Heart right ventricle (tissue), 16 donors: ENCODE measurements at regions not wholly inside any gene's neighbourhood (a gene's known extent, or its start where the extent isn't known, plus 50 kb on each side); places are given as distances from the start of the nearest gene placed in this dataset.
"Not testable (repeated sequence)": the region's sequence is repeated elsewhere in the genome, so short reads cannot be mapped to it uniquely, and the experiment has no call there.

Experiments used
- ATAC-seq, 8 donors: fragments of 200-7000 bp; cut with Tn5 transposase; one replicate each; pipeline ENCODE4 v1.9.1; 2020; ENCODE audit warnings: mild to moderate bottlenecking in 8 of 8, moderate library complexity in 8 of 8, moderate number of reproducible peaks in 1 of 8
- DNase-seq, 2 donors: peaks; one replicate each; pipeline ENCODE4 v3.0.0-alpha.2; 2020
- H3K27ac ChIP-seq, 10 donors: fragments of 200-600 bp; sonication (generic) in 2 of 10; one replicate each; pipeline versions ENCODE4 v1.5.0 to v1.8.0; 2020 to 2022; ENCODE audit warnings: mild to moderate bottlenecking in 3 of 10
- H3K27me3 ChIP-seq, 7 donors: fragments of 200-600 bp; one replicate each; pipeline ENCODE4 v1.8.0; 2021 to 2022; ENCODE audit warnings: mild to moderate bottlenecking in 2 of 7
- H3K36me3 ChIP-seq, 9 donors: fragments of 200-600 bp; sonication (generic) in 1 of 9; one replicate each; pipeline versions ENCODE4 v1.5.0 to v1.8.0; 2020 to 2022; ENCODE audit warnings: mild to moderate bottlenecking in 2 of 9
- H3K4me1 ChIP-seq, 9 donors: fragments of 200-600 bp; sonication (generic) in 1 of 9; one replicate each; pipeline versions ENCODE4 v1.5.0 to v1.8.0; 2020 to 2022; ENCODE audit warnings: mild to moderate bottlenecking in 4 of 9
- H3K4me3 ChIP-seq, 10 donors: fragments of 200-600 bp; sonication (generic) in 2 of 10; one replicate each; pipeline versions ENCODE4 v1.5.0 to v1.8.0; 2020 to 2022; ENCODE audit warnings: mild to moderate bottlenecking in 7 of 10, moderate library complexity in 2 of 10
- H3K9me3 ChIP-seq, 11 donors: fragments of 200-600 bp in 10 of 11; sonication (generic) in 2 of 11; one replicate each; pipeline versions ENCODE4 v1.5.0 to v1.8.0; 2013 to 2022; ENCODE audit warnings: mild to moderate bottlenecking in 2 of 11, control low read depth in 1 of 11, moderate library complexity in 1 of 11
- CTCF ChIP-seq, 9 donors: fragments of 200-600 bp; sonication (generic) in 2 of 9; IDR thresholded peaks; one replicate each; pipeline versions ENCODE4 v1.5.0 to v1.8.0; 2021 to 2022; ENCODE audit warnings: antibody characterized with exemption in 9 of 9, mild to moderate bottlenecking in 5 of 9, moderate library complexity in 1 of 9
- WGBS, 2 donors: extraction: QIAGEN DNeasy Blood & Tissue Kit; methylation state at CpG; one replicate each; pipeline ENCODE4 v1.1.7; 2013; ENCODE audit warnings: inconsistent platforms in 1 of 2; 5-methylcytosine and 5-hydroxymethylcytosine counted together
- intact Hi-C, 10 donors: fragments of 100-400 bp; cut with DNase I; formaldehyde crosslinking; loops; one replicate each; pipeline versions ENCODE4 v1.11.1 to v1.14.2; 2022
- donor health status: Arrhythmogenic right ventricular cardiomyopathy.
- donor health status: ischemic (EF 13 %, LVEDD 7.1; RV severe dilation, severe dysfunction).
- donor health status: healthy with polysubstance abuse.
- donor health status: DM: no; HTN: yes; CAD: no.
- donor health status: DM: no; HTN: no; CAD: no.
- donor health status: ischemic (EF 25% LVEDD 6.9; RV normal size, moderate dysfunction).
- donor health status: ischemic (EF 25% LVEDD 5.7; RV mildly dilated, moderate dysfunction).
- donor health status: healthy.
- donor health status: DM: yes; HTN: yes; CAD: no.
- donor health status: Ischemic cardiomyopathy.
- donor health status: ischemic (EF 35%, LVEDD 5.7; RV mildly dilated, moderate dysfunction).
- donor health status: nonischemic (EF 11% LVEDD 7.7; RV severe dilation, severe dysfunction).
- donor health status: DM: yes; HTN: yes; CAD: no.
- donor health status: PGD.
- donor health status: ischemic (EF 29% LVEDD 5.4; RV normal size, mild dysfunction).
- donor health status: nonischemic (EF 23%, LVEDD 6.1; RV moderate dilation, normal function).

- peak overlapping the region in 4 of 10 donors; percentile 17 to 28 (median 22) for H3K4me3 ChIP-seq
- peak in 1 of 2 donors; percentile 29 for DNase-seq
- H3K9me3 ChIP-seq, result peaks cover 0 to 16% (median 0%) of the 10 kb centered on the region in 11 donors
- H3K27ac ChIP-seq, result no peak overlapping the region
- peaks cover 0 to 3% (median 0%) of the 10 kb centered on the region in 9 donors for H3K4me1 ChIP-seq
- TF ChIP-seq CTCF (IDR thresholded peaks at IDR 0.05), result no peak
- WGBS, 2 donors, result 46 to 71% methylated on average over 1 of the region's 1 CpG
- no peaks in the 10 kb centered on the region for H3K36me3 ChIP-seq
- no peaks in the 10 kb centered on the region for H3K27me3 ChIP-seq
- peak in 7 of 8 donors; percentile 68 to 90 (median 73) for ATAC-seq
- intact Hi-C loops, result loop anchor here in 2 of 10 donors (5.0 to 10.0 kb wide), 2 partner anchors 116 to 537 kb away; no protein-coding TSS in a partner anchor
Measured at GRCh38 chr2:107529146-107529545, 297.5 kb upstream of the RGPD4 start.

- no peak overlapping the region for H3K27ac ChIP-seq
- intact Hi-C loops, result no loop called here
- peak overlapping the region in 4 of 10 donors; percentile 17 to 28 (median 22) for H3K4me3 ChIP-seq
- WGBS, 2 donors, result 78 to 86% methylated on average over 1 of the region's 1 CpG
- H3K36me3 ChIP-seq, result no peaks in the 10 kb centered on the region
- H3K9me3 ChIP-seq, result peaks cover 0 to 12% (median 0%) of the 10 kb centered on the region in 11 donors
- peaks cover 0 to 3% (median 0%) of the 10 kb centered on the region in 9 donors for H3K4me1 ChIP-seq
- no peak for TF ChIP-seq CTCF (IDR thresholded peaks at IDR 0.05)
- DNase-seq (no peak), ATAC-seq (no peak)
- H3K27me3 ChIP-seq, result no peaks in the 10 kb centered on the region
Measured at GRCh38 chr2:107530046-107530445, 296.6 kb upstream of the RGPD4 start.

- 82 to 90% methylated on average over 9 of the region's 9 CpGs for WGBS, 2 donors
- intact Hi-C loops, result no loop called here
- no peak for TF ChIP-seq CTCF (IDR thresholded peaks at IDR 0.05)
- Histone ChIP-seq H3K9me3 (peaks cover 0 to 13% (median 0%) of the 10 kb centered on the region in 11 donors), H3K4me3 (no peak overlapping the region), H3K27me3 (no peaks in the 10 kb centered on the region), H3K4me1 (no peaks in the 10 kb centered on the region), H3K36me3 (no peaks in the 10 kb centered on the region), H3K27ac (no peak overlapping the region)
- no peak for DNase-seq
- ATAC-seq, result no peak
Measured at GRCh38 chr2:107534926-107535325, 291.8 kb upstream of the RGPD4 start.

GRCh38 chr2:107535905-107536689 lies 290.6 kb upstream of the RGPD4 start:
- WGBS, 2 donors, result 88 to 93% methylated on average over 27 to 28 of the region's 28 CpGs
- intact Hi-C loops, H3K36me3 ChIP-seq, H3K27ac ChIP-seq, H3K27me3 ChIP-seq, H3K4me1 ChIP-seq, ATAC-seq, DNase-seq, H3K4me3 ChIP-seq: not testable (repeated sequence)
- H3K9me3 ChIP-seq, result peaks cover 0 to 13% (median 0%) of the 10 kb centered on the region in 11 donors

- intact Hi-C loops, result no loop called here
- H3K27ac ChIP-seq, result no peak overlapping the region
- no peak for TF ChIP-seq CTCF (IDR thresholded peaks at IDR 0.05)
- peaks cover 0 to 8% (median 0%) of the 10 kb centered on the region in 9 donors for H3K4me1 ChIP-seq
- no peaks in the 10 kb centered on the region for H3K27me3 ChIP-seq
- no peaks in the 10 kb centered on the region for H3K36me3 ChIP-seq
- DNase-seq (no peak), ATAC-seq (no peak)
- 82% methylated on average over 5 of the region's 5 CpGs for WGBS, 2 donors
- no peak overlapping the region for H3K4me3 ChIP-seq
- no peaks in the 10 kb centered on the region for H3K9me3 ChIP-seq
Measured at GRCh38 chr2:107542314-107542740, 284.4 kb upstream of the RGPD4 start.
